ENCODE measurements at regions not wholly inside any gene's neighbourhood (a gene's known extent, or its start where the extent isn't known, plus 50 kb on each side); places are given as distances from the start of the nearest gene placed in this dataset.

- TF ChIP-seq, protein P1, sequence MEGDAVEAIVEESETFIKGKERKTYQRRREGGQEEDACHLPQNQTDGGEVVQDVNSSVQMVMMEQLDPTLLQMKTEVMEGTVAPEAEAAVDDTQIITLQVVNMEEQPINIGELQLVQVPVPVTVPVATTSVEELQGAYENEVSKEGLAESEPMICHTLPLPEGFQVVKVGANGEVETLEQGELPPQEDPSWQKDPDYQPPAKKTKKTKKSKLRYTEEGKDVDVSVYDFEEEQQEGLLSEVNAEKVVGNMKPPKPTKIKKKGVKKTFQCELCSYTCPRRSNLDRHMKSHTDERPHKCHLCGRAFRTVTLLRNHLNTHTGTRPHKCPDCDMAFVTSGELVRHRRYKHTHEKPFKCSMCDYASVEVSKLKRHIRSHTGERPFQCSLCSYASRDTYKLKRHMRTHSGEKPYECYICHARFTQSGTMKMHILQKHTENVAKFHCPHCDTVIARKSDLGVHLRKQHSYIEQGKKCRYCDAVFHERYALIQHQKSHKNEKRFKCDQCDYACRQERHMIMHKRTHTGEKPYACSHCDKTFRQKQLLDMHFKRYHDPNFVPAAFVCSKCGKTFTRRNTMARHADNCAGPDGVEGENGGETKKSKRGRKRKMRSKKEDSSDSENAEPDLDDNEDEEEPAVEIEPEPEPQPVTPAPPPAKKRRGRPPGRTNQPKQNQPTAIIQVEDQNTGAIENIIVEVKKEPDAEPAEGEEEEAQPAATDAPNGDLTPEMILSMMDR (conservative IDR thresholded peaks at IDR 0.05; ENCODE audit: low read depth, low read length), result no peak
- TF ChIP-seq EZH2 (IDR thresholded peaks at IDR 0.05; ENCODE audit: borderline replicate concordance, low read depth, low read length, poor library complexity, severe bottlenecking), result no peak
Measured at GRCh38 chr6:78607189-78607588, 260.2 kb upstream of the IRAK1BP1 start.
